Fibroblast of lung (primary cell): ENCODE measurements at regions not wholly inside any gene's neighbourhood (a gene's known extent, or its start where the extent isn't known, plus 50 kb on each side); places are given as distances from the start of the nearest gene placed in this dataset.
A peak's percentile ranks its signal among the peaks of the same experiment; 100 is the strongest.

Experiments
- DNase-seq, 2 donors: peaks; one replicate each; pipeline versions ENCODE4 v3.0.0 to v3.0.0-alpha.2; 2010; ENCODE audit warnings: low read depth in 2 of 2
- H2AFZ ChIP-seq: 2 replicates; pipeline ENCODE4 v1.5.1; 2012; ENCODE audit warnings: low read length, control low read depth, inconsistent platforms
- H3K27ac ChIP-seq: 2 replicates; pipeline ENCODE4 v1.5.1; 2011; ENCODE audit warnings: low read length, control low read depth; ENCODE audit not compliant: insufficient read depth
- H3K27me3 ChIP-seq: 2 replicates; pipeline ENCODE4 v1.5.1; 2011; ENCODE audit warnings: mild to moderate bottlenecking, low read length; ENCODE audit not compliant: control insufficient read depth, insufficient read depth
- H3K36me3 ChIP-seq: 2 replicates; pipeline ENCODE4 v1.5.1; 2011; ENCODE audit warnings: low read length; ENCODE audit not compliant: control insufficient read depth, insufficient read depth
- H3K4me1 ChIP-seq: 2 replicates; pipeline ENCODE4 v1.5.1; 2011; ENCODE audit warnings: low read length; ENCODE audit not compliant: control insufficient read depth, insufficient read depth; ENCODE audit errors: extremely low read depth
- H3K4me2 ChIP-seq: 2 replicates; pipeline ENCODE4 v1.5.1; 2011; ENCODE audit warnings: low read length, control low read depth; ENCODE audit not compliant: insufficient read depth; ENCODE audit errors: extremely low read depth
- H3K4me3 ChIP-seq, 4 experiments: fragments of 200-600 bp in 1 of 4; sonication (generic) in 1 of 4; replicated peaks in 1 of 4; 2 replicates each; pipeline ENCODE4 v1.5.1; 2011 to 2016; ENCODE audit warnings: low read length in 4 of 4, low read depth in 3 of 4, mild to moderate bottlenecking in 3 of 4, control low read depth in 2 of 4, inconsistent platforms in 1 of 4, mixed read lengths in 1 of 4; ENCODE audit not compliant: insufficient read depth in 1 of 4; ENCODE audit errors: control extremely low read depth in 1 of 4
- H3K79me2 ChIP-seq: 2 replicates; pipeline ENCODE4 v1.5.1; 2012; ENCODE audit warnings: mild to moderate bottlenecking, low read length, inconsistent platforms; ENCODE audit not compliant: control insufficient read depth, insufficient read depth
- H3K9ac ChIP-seq: 2 replicates; pipeline ENCODE4 v1.5.1; 2011; ENCODE audit warnings: mild to moderate bottlenecking, low read length, control low read depth; ENCODE audit not compliant: insufficient read depth
- H3K9me3 ChIP-seq: 2 replicates; pipeline ENCODE4 v1.5.1; 2012; ENCODE audit warnings: low read depth, low read length; ENCODE audit not compliant: control insufficient read depth, insufficient read depth
- H4K20me1 ChIP-seq: 2 replicates; pipeline ENCODE4 v1.5.1; 2011; ENCODE audit warnings: low read length; ENCODE audit not compliant: control insufficient read depth, insufficient read depth; ENCODE audit errors: extremely low read depth
- EZH2 ChIP-seq: IDR thresholded peaks from 2 replicates; pipeline ENCODE4 v1.5.1; 2012; ENCODE audit warnings: low read length, control low read depth, mild to moderate bottlenecking; ENCODE audit errors: missing control alignments
- TF ChIP-seq, protein P1 (sequence below), 2 donors: IDR thresholded peaks in 1 of 2; conservative IDR thresholded peaks in 1 of 2; 1 replicate in 1 of 2; 2 replicates in 1 of 2; pipeline ENCODE4 v1.5.1; 2011 to 2012; ENCODE audit warnings: low read length in 2 of 2, control low read depth in 1 of 2, inconsistent platforms in 1 of 2, low read depth in 1 of 2, mild to moderate bottlenecking in 1 of 2

DNA sequence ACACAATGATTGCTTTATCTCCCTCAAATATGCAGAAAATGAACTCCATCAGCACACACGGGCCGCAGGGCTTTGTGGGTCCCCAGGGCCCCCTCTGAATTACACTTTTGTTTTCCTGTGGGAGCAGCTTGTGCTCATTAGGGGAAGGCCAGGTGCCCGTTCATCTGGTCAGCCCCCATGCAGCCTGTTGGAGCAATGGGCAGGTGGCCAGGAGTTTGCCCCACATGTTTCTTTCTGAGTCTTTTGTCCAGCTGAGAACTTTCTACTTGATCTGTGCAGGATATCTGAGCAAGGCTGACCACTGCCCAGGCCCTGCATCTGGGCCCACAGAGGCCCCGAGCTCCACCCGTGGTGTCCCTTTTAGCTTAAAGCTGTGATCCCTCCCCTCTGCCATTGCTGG lies 105.3 kb upstream of the FAM20C start:
- H3K79me2 ChIP-seq = no peaks in the 10 kb centered on the region
- no peak overlapping the region for H3K27ac ChIP-seq
- no peak overlapping the region for H3K4me2 ChIP-seq
- peak in 1 of 2 donors; percentile 40 for DNase-seq
- no peaks in the 10 kb centered on the region for H3K36me3 ChIP-seq
- TF ChIP-seq, protein P1, sequence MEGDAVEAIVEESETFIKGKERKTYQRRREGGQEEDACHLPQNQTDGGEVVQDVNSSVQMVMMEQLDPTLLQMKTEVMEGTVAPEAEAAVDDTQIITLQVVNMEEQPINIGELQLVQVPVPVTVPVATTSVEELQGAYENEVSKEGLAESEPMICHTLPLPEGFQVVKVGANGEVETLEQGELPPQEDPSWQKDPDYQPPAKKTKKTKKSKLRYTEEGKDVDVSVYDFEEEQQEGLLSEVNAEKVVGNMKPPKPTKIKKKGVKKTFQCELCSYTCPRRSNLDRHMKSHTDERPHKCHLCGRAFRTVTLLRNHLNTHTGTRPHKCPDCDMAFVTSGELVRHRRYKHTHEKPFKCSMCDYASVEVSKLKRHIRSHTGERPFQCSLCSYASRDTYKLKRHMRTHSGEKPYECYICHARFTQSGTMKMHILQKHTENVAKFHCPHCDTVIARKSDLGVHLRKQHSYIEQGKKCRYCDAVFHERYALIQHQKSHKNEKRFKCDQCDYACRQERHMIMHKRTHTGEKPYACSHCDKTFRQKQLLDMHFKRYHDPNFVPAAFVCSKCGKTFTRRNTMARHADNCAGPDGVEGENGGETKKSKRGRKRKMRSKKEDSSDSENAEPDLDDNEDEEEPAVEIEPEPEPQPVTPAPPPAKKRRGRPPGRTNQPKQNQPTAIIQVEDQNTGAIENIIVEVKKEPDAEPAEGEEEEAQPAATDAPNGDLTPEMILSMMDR (conservative IDR thresholded peaks at IDR 0.05 in 1 of 2, IDR thresholded peaks at IDR 0.05 in 1 of 2; ENCODE audit: low read depth in 1 of 2, low read length in 2 of 2) = no peak
- no peak for TF ChIP-seq EZH2
- no peaks in the 10 kb centered on the region for H3K9me3 ChIP-seq
- no peaks in the 10 kb centered on the region for H3K27me3 ChIP-seq
- H3K4me3 ChIP-seq = no peak overlapping the region
- H2AFZ ChIP-seq = no peak overlapping the region
- H3K9ac ChIP-seq = no peak overlapping the region
- H3K4me1 ChIP-seq = peaks cover 21% of the 10 kb centered on the region
- no peaks in the 10 kb centered on the region for H4K20me1 ChIP-seq

DNA sequence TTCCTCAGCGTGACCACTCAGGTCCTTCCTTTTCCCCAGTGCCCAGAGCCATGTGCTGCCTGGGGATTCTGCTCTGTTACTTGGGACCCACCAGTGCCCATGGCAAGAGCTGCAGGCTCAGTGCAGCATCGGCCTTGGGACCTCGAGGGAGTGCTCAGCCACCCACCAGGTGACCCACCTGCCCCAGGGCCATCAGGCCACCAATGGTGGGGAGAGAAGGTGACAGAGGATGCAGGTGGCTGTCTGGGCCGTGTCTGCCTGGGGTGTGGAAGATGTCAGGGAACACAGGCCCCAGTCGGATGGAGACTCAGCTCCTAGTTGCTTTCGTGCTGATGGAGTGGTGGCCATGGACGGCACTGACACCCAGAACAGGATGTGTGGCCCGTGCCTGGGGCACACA lies 104.7 kb upstream of the FAM20C start:
- H3K79me2 ChIP-seq = no peaks in the 10 kb centered on the region
- H3K27me3 ChIP-seq = no peaks in the 10 kb centered on the region
- no peak overlapping the region for H3K4me2 ChIP-seq
- no peak overlapping the region for H3K4me3 ChIP-seq
- H4K20me1 ChIP-seq = no peaks in the 10 kb centered on the region
- DNase-seq = no peak
- H3K36me3 ChIP-seq = no peaks in the 10 kb centered on the region
- H3K9me3 ChIP-seq = no peaks in the 10 kb centered on the region
- no peak overlapping the region for H3K9ac ChIP-seq
- peaks cover 21% of the 10 kb centered on the region for H3K4me1 ChIP-seq
- no peak overlapping the region for H3K27ac ChIP-seq
- H2AFZ ChIP-seq = no peak overlapping the region
- no peak for TF ChIP-seq EZH2
- TF ChIP-seq, protein P1 (conservative IDR thresholded peaks at IDR 0.05 in 1 of 2, IDR thresholded peaks at IDR 0.05 in 1 of 2; ENCODE audit: low read depth in 1 of 2, low read length in 2 of 2) = no peak

DNA sequence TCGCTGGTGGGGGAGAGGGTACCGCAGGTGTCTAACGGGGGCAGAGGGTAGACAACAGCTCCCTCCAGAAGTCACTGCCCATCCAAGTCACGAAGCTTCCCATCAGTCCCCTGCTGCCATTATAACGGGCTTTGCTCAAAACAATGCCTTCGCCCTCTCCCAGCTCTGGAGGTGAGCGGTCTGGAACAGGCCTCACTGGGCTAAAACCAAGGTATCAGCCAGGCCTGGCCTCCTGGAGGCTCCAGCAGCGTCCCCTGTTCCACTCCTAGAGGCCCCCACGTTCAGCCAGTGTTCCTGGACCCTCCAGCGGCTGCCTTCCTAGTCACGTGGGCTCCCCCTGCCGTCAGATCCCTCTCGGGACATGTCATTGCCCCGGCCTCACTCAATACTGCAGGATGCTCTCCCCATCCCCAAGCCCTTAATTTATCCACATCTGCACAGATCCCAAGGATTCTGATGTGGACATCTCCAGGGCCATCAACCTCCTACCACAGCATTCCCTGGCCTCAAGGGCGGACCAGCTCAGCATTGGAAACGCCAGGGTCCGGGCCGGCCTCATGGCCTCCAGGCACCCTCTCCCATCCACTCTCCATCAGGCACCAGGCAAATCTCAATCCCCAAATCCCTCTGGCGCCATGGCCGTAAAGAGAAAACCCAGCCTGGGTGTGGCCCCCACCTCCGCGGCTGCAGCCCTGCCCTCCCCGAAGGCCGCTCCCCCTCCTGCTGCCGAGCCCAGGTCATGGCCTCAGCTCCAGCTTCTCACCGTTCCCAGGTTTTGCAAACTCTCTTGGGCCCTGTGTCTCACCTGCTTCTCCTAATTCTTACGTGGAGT lies 104.1 kb upstream of the FAM20C start:
- Histone ChIP-seq H3K9ac (no peak overlapping the region), H3K4me1 (peaks cover 21% of the 10 kb centered on the region), H3K36me3 (no peaks in the 10 kb centered on the region), H3K4me3 (no peak overlapping the region), H3K27me3 (no peaks in the 10 kb centered on the region), H3K9me3 (no peaks in the 10 kb centered on the region), H2AFZ (no peak overlapping the region), H3K4me2 (no peak overlapping the region), H3K27ac (no peak overlapping the region), H3K79me2 (no peaks in the 10 kb centered on the region), H4K20me1 (no peaks in the 10 kb centered on the region)
- no peak for TF ChIP-seq EZH2
- TF ChIP-seq, protein P1 (conservative IDR thresholded peaks at IDR 0.05 in 1 of 2, IDR thresholded peaks at IDR 0.05 in 1 of 2; ENCODE audit: low read depth in 1 of 2, low read length in 2 of 2) = no peak
- DNase-seq = no peak
